Spleen (tissue), 11 donors: ENCODE measurements at regions not wholly inside any gene's neighbourhood (a gene's known extent, or its start where the extent isn't known, plus 50 kb on each side); places are given as distances from the start of the nearest gene placed in this dataset.

Experiments used
- DNase-seq: peaks from one replicate; pipeline ENCODE4 v3.0.0-alpha.2; 2020
- H3K27ac ChIP-seq, 8 donors: fragments of 200-600 bp; sonication (generic) in 7 of 8; 1 replicate in 4 of 8; 2 replicates in 4 of 8; pipeline versions ENCODE4 v1.5.0 to v1.8.0; 2016 to 2021; ENCODE audit warnings: inconsistent platforms in 4 of 8, mild to moderate bottlenecking in 4 of 8, moderate library complexity in 1 of 8
- H3K27me3 ChIP-seq, 7 donors: fragments of 200-600 bp; sonication (generic) in 6 of 7; replicated peaks in 1 of 7; 1 replicate in 4 of 7; 2 replicates in 3 of 7; pipeline versions ENCODE4 v1.5.0 to v1.8.0; 2016 to 2021; ENCODE audit warnings: inconsistent platforms in 3 of 7, mild to moderate bottlenecking in 1 of 7
- H3K36me3 ChIP-seq, 6 donors: fragments of 200-600 bp; sonication (generic) in 5 of 6; 1 replicate in 4 of 6; 2 replicates in 2 of 6; pipeline versions ENCODE4 v1.5.0 to v1.8.0; 2016 to 2021; ENCODE audit warnings: inconsistent platforms in 2 of 6
- H3K4me1 ChIP-seq, 6 donors: fragments of 200-600 bp; sonication (generic) in 5 of 6; 1 replicate in 3 of 6; 2 replicates in 3 of 6; pipeline versions ENCODE4 v1.5.0 to v1.8.0; 2016 to 2021; ENCODE audit warnings: inconsistent platforms in 3 of 6
- H3K4me3 ChIP-seq, 8 donors: fragments of 200-600 bp; sonication (generic) in 7 of 8; 1 replicate in 4 of 8; 2 replicates in 4 of 8; pipeline versions ENCODE4 v1.5.0 to v1.8.0; 2016 to 2021; ENCODE audit warnings: inconsistent platforms in 4 of 8, mild to moderate bottlenecking in 4 of 8, moderate library complexity in 2 of 8
- H3K9me3 ChIP-seq, 8 donors: fragments of 200-600 bp; sonication (generic) in 7 of 8; 1 replicate in 4 of 8; 2 replicates in 4 of 8; pipeline versions ENCODE4 v1.5.0 to v1.8.0; 2016 to 2021; ENCODE audit warnings: inconsistent platforms in 4 of 8
- POLR2A ChIP-seq, 3 donors: fragments of 450-650 bp; IDR thresholded peaks; one replicate each; pipeline ENCODE4 v1.5.1; 2017; ENCODE audit warnings: antibody characterized with exemption in 3 of 3, mild to moderate bottlenecking in 1 of 3
- POLR2AphosphoS5 ChIP-seq, 3 donors: sonication (generic); formaldehyde crosslinking; IDR thresholded peaks; one replicate each; pipeline ENCODE4 v1.5.1; 2017; ENCODE audit warnings: antibody characterized with exemption in 3 of 3
- WGBS, 5 donors: extraction: QIAGEN DNeasy Blood & Tissue Kit in 3 of 5; methylation state at CpG; one replicate each; pipeline versions ENCODE4 v1.1.5 to v1.1.7; 2013 to 2018; 5-methylcytosine and 5-hydroxymethylcytosine counted together
- intact Hi-C: fragments of 100-400 bp; cut with DNase I; formaldehyde crosslinking; loops from one replicate; pipeline ENCODE4 v1.15.0; 2023; ENCODE audit warnings: low total_unique reads
- TF ChIP-seq, protein P1 (sequence below), 11 experiments: fragments of 200-600 bp in 7 of 11; fragments of 450-650 bp in 4 of 11; sonication (generic) in 4 of 11; IDR thresholded peaks in 8 of 11; conservative IDR thresholded peaks in 3 of 11; 1 replicate in 7 of 11; 2 replicates in 4 of 11; pipeline versions ENCODE4 v1.4.0 to v1.8.0; 2016 to 2021; ENCODE audit warnings: antibody characterized with exemption in 11 of 11, inconsistent platforms in 4 of 11, mild to moderate bottlenecking in 1 of 11
- donor health status: healthy with polysubstance abuse.
- donor health status: DM: no; HTN: no; CAD: no; lungs with moderate emphysema.
- donor health status: DM: no; HTN: no; CAD: no.
- donor health status: Bipolar disorder and iron deficiency.
- donor health status: healthy.
- donor health status: DM: no; HTN: no; CAD: no.
- donor health status: DM: yes; HTN: yes; CAD: no.

DNA sequence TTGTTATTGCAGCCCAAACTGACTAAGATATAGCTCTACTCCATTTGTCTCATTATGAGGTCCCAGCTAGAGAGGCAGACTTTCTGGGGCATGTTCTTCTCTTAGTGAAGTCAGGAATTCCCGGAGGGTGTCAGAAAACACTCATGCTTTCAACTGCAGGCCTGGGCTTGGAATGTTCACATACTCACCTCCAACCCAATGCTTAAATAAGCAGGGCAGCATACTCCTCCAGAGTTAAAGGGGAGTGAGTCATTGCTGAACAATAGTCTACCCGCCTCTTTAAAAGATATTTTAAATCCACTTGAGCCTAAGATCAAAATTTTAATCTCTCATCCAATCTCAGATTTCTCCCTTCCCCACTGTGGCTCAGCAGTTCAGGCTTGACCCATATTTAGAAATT, 167.8 kb upstream of the DPH6 start:
- DNase-seq: no peak
- H3K27ac ChIP-seq: no peak overlapping the region
- 79 to 95% (median 85%) methylated on average over 2 of the region's 2 CpGs for WGBS, 5 donors
- intact Hi-C loops: no loop called here
- no peaks in the 10 kb centered on the region for H3K27me3 ChIP-seq
- TF ChIP-seq POLR2AphosphoS5 (IDR thresholded peaks at IDR 0.05) (no peak), POLR2A (IDR thresholded peaks at IDR 0.05) (no peak)
- TF ChIP-seq, protein P1, sequence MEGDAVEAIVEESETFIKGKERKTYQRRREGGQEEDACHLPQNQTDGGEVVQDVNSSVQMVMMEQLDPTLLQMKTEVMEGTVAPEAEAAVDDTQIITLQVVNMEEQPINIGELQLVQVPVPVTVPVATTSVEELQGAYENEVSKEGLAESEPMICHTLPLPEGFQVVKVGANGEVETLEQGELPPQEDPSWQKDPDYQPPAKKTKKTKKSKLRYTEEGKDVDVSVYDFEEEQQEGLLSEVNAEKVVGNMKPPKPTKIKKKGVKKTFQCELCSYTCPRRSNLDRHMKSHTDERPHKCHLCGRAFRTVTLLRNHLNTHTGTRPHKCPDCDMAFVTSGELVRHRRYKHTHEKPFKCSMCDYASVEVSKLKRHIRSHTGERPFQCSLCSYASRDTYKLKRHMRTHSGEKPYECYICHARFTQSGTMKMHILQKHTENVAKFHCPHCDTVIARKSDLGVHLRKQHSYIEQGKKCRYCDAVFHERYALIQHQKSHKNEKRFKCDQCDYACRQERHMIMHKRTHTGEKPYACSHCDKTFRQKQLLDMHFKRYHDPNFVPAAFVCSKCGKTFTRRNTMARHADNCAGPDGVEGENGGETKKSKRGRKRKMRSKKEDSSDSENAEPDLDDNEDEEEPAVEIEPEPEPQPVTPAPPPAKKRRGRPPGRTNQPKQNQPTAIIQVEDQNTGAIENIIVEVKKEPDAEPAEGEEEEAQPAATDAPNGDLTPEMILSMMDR (IDR thresholded peaks at IDR 0.05 in 8 of 11, conservative IDR thresholded peaks at IDR 0.05 in 3 of 11): no peak
- H3K4me3 ChIP-seq: no peak overlapping the region
- peaks cover 0 to 7% (median 0%) of the 10 kb centered on the region in 6 donors for H3K4me1 ChIP-seq
- no peaks in the 10 kb centered on the region for H3K36me3 ChIP-seq
- H3K9me3 ChIP-seq: peaks cover 0 to 8% (median 0%) of the 10 kb centered on the region in 8 donors

GRCh38 chr15:35717721-35718120, 171.8 kb upstream of the DPH6 start:
- TF ChIP-seq POLR2A (IDR thresholded peaks at IDR 0.05) (no peak), POLR2AphosphoS5 (IDR thresholded peaks at IDR 0.05) (no peak)
- TF ChIP-seq, protein P1 (IDR thresholded peaks at IDR 0.05 in 8 of 11, conservative IDR thresholded peaks at IDR 0.05 in 3 of 11): no peak
- no peak for DNase-seq
- intact Hi-C loops: no loop called here
- 55 to 71% (median 60%) methylated on average over 4 of the region's 4 CpGs for WGBS, 5 donors
- H3K27ac ChIP-seq: peak overlapping the region in 3 of 8 donors; percentile 33 to 57 (median 45)
- no peak overlapping the region for H3K4me3 ChIP-seq
- peaks cover 0 to 8% (median 0%) of the 10 kb centered on the region in 8 donors for H3K9me3 ChIP-seq
- H3K27me3 ChIP-seq: no peaks in the 10 kb centered on the region
- H3K36me3 ChIP-seq: no peaks in the 10 kb centered on the region
- H3K4me1 ChIP-seq: peaks cover 0 to 7% (median 0%) of the 10 kb centered on the region in 6 donors

DNA sequence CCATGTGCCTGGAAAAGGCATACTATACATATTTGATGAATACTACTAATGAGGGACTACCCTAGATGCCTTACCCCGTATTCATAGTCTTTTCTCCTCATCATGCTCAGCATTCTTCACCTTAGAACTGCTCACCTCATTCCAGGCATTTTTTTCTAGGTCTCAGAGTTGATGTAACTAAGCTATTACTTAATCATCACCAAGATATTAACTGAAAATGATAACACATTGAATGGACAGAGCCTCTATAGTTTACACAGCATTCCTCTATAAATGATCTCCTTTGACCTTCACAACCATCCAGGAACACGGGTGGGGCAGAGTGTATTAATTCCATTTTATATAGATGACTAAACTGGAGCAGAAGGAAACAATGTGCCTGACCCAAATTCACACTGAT, 174.1 kb upstream of the DPH6 start:
- DNase-seq: no peak
- TF ChIP-seq, protein P1 (IDR thresholded peaks at IDR 0.05 in 8 of 11, conservative IDR thresholded peaks at IDR 0.05 in 3 of 11): no peak
- no peak for TF ChIP-seq POLR2A (IDR thresholded peaks at IDR 0.05)
- no peak for TF ChIP-seq POLR2AphosphoS5 (IDR thresholded peaks at IDR 0.05)
- Histone ChIP-seq H3K27ac (no peak overlapping the region), H3K4me1 (peaks cover 0 to 7% (median 0%) of the 10 kb centered on the region in 6 donors), H3K4me3 (no peak overlapping the region), H3K36me3 (no peaks in the 10 kb centered on the region), H3K27me3 (no peaks in the 10 kb centered on the region), H3K9me3 (peaks cover 0 to 2% (median 0%) of the 10 kb centered on the region in 8 donors)
- 44 to 70% (median 61%) methylated on average over 2 of the region's 2 CpGs for WGBS, 5 donors
- intact Hi-C loops: no loop called here

DNA sequence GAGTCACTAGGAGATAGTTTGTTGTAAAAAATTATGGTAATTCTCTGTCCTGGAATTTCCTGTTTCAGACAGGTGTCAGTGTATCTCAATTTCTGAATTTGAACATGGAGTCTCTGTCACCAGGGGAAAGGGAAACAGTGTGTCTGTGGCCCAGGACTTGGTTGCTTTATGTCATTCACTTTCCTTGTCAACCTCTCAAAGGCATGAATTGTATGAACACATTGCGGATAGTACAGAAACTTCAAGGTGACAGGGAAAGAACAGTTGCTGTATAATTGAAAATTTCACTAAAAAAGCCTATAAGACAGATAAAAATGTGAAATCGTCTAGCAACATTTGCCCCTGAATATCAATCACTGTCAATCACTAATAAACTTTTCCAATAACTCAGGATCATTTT, 175.0 kb upstream of the DPH6 start:
- no peaks in the 10 kb centered on the region for H3K36me3 ChIP-seq
- H3K27ac ChIP-seq: no peak overlapping the region
- H3K4me1 ChIP-seq: peaks cover 0 to 7% (median 0%) of the 10 kb centered on the region in 6 donors
- no peak for DNase-seq
- 78 to 95% (median 90%) methylated on average over 2 of the region's 2 CpGs for WGBS, 5 donors
- H3K27me3 ChIP-seq: no peaks in the 10 kb centered on the region
- intact Hi-C loops: no loop called here
- H3K4me3 ChIP-seq: no peak overlapping the region
- TF ChIP-seq, protein P1 (IDR thresholded peaks at IDR 0.05 in 8 of 11, conservative IDR thresholded peaks at IDR 0.05 in 3 of 11): no peak
- TF ChIP-seq POLR2AphosphoS5 (IDR thresholded peaks at IDR 0.05) (no peak), POLR2A (IDR thresholded peaks at IDR 0.05) (no peak)
- H3K9me3 ChIP-seq: no peaks in the 10 kb centered on the region
